Endodermal cell (in vitro differentiated cells): ENCODE measurements at regions not wholly inside any gene's neighbourhood (a gene's known extent, or its start where the extent isn't known, plus 50 kb on each side); places are given as distances from the start of the nearest gene placed in this dataset.

ENCODE experiments used
- DNase-seq: peaks from one replicate; pipeline ENCODE4 v3.0.0-alpha.2; 2017
- H3K27ac ChIP-seq: 2 replicates; pipeline ENCODE4 v1.5.1; 2013; ENCODE audit warnings: mild to moderate bottlenecking, low read depth, low read length, moderate library complexity
- H3K27me3 ChIP-seq: 2 replicates; pipeline ENCODE4 v1.6.1; 2013; ENCODE audit warnings: mild to moderate bottlenecking, low read length, moderate library complexity; ENCODE audit not compliant: insufficient read depth, control insufficient read depth, poor library complexity, severe bottlenecking
- H3K36me3 ChIP-seq: 2 replicates; pipeline ENCODE4 v1.7.0; 2013; ENCODE audit warnings: mild to moderate bottlenecking, low read length, moderate library complexity; ENCODE audit not compliant: control insufficient read depth, insufficient read depth
- H3K4me1 ChIP-seq: one replicate; pipeline ENCODE4 v1.7.0; 2013; ENCODE audit warnings: low read length; ENCODE audit not compliant: control insufficient read depth, insufficient read depth
- H3K4me3 ChIP-seq: 2 replicates; pipeline ENCODE4 v1.5.1; 2013; ENCODE audit warnings: mild to moderate bottlenecking, low read length, moderate library complexity
- H3K9ac ChIP-seq: 2 replicates; pipeline ENCODE4 v1.6.1; 2013; ENCODE audit warnings: mild to moderate bottlenecking, low read length, moderate library complexity; ENCODE audit not compliant: poor library complexity, severe bottlenecking; ENCODE audit errors: extremely low read depth
- H3K9me3 ChIP-seq: 2 replicates; pipeline ENCODE4 v1.6.1; 2013; ENCODE audit warnings: mild to moderate bottlenecking, low read length, moderate library complexity; ENCODE audit not compliant: control insufficient read depth
- H3K27ac Mint-ChIP-seq: 2 replicates; pipeline ENCODE4 v1.8.0; 2020; ENCODE audit warnings: mixed read lengths
- H3K27me3 Mint-ChIP-seq: 2 replicates; pipeline ENCODE4 v1.8.0; 2021; ENCODE audit warnings: mild to moderate bottlenecking, mixed read lengths; ENCODE audit not compliant: insufficient read depth
- H3K36me3 Mint-ChIP-seq: 2 replicates; pipeline ENCODE4 v1.8.0; 2020; ENCODE audit warnings: low read depth, mixed read lengths
- H3K4me1 Mint-ChIP-seq: 2 replicates; pipeline ENCODE4 v1.8.0; 2020; ENCODE audit warnings: mixed read lengths
- H3K4me3 Mint-ChIP-seq: 2 replicates; pipeline ENCODE4 v1.8.0; 2020; ENCODE audit warnings: mild to moderate bottlenecking, moderate library complexity, mixed read lengths
- H3K9me3 Mint-ChIP-seq: 2 replicates; pipeline ENCODE4 v1.8.0; 2020; ENCODE audit warnings: mild to moderate bottlenecking, mixed read lengths
- CTCF ChIP-seq: fragments of 200-600 bp; sonication (generic); conservative IDR thresholded peaks from 2 replicates; pipeline ENCODE4 v1.5.0; 2021; ENCODE audit warnings: antibody characterized with exemption, mild to moderate bottlenecking
- WGBS, 2 experiments: methylation state at CpG; one replicate each; pipeline versions ENCODE4 v1.1.5 to v1.1.7; 2013; ENCODE audit warnings: missing lambda C conversion rate in 2 of 2, mixed read lengths in 1 of 2; ENCODE audit not compliant: insufficient coverage in 1 of 2, insufficient read length in 1 of 2; 5-methylcytosine and 5-hydroxymethylcytosine counted together

- Mint-ChIP-seq H3K27me3 (peaks cover 30% of the 10 kb centered on the region), H3K36me3 (no peaks in the 10 kb centered on the region), H3K27ac (no peak overlapping the region), H3K4me3 (no peak overlapping the region), H3K4me1 (peaks cover 9% of the 10 kb centered on the region), H3K9me3 (no peaks in the 10 kb centered on the region)
- Histone ChIP-seq H3K36me3 (no peaks in the 10 kb centered on the region), H3K4me3 (no peak overlapping the region), H3K9me3 (peaks cover 6% of the 10 kb centered on the region), H3K27ac (peak overlapping the region; percentile 68), H3K4me1 (no peaks in the 10 kb centered on the region), H3K27me3 (no peaks in the 10 kb centered on the region), H3K9ac (no peak overlapping the region)
- DNase-seq = peak; percentile 62
- 41 to 78% methylated on average over 7 to 12 of the region's 12 CpGs for WGBS, 2 experiments
- no peak for TF ChIP-seq CTCF
These were observed 264.7 kb downstream of the MYCN start for GRCh38 chr2:16204886-16205620.

GRCh38 chr2:16204251-16204650 lies 263.9 kb downstream of the MYCN start:
- no peak for TF ChIP-seq CTCF
- no peaks in the 10 kb centered on the region for H3K36me3 ChIP-seq
- H3K4me3 ChIP-seq = no peak overlapping the region
- Mint-ChIP-seq H3K4me3 (no peak overlapping the region), H3K27me3 (peaks cover 30% of the 10 kb centered on the region), H3K4me1 (peaks cover 9% of the 10 kb centered on the region), H3K36me3 (no peaks in the 10 kb centered on the region), H3K9me3 (no peaks in the 10 kb centered on the region), H3K27ac (no peak overlapping the region)
- H3K9ac ChIP-seq = no peak overlapping the region
- H3K27ac ChIP-seq = peak overlapping the region; percentile 68
- H3K4me1 ChIP-seq = no peaks in the 10 kb centered on the region
- 89 to 100% methylated on average over 1 of the region's 1 CpG for WGBS, 2 experiments
- H3K9me3 ChIP-seq = peaks cover 6% of the 10 kb centered on the region
- H3K27me3 ChIP-seq = no peaks in the 10 kb centered on the region
- DNase-seq = no peak

GRCh38 chr2:16203691-16204090 lies 263.3 kb downstream of the MYCN start:
- no peak overlapping the region for H3K4me3 ChIP-seq
- H3K27me3 Mint-ChIP-seq = peaks cover 30% of the 10 kb centered on the region
- WGBS, 2 experiments = 93 to 96% methylated on average over 5 to 8 of the region's 8 CpGs
- no peaks in the 10 kb centered on the region for H3K9me3 Mint-ChIP-seq
- H3K36me3 Mint-ChIP-seq = no peaks in the 10 kb centered on the region
- no peaks in the 10 kb centered on the region for H3K27me3 ChIP-seq
- H3K36me3 ChIP-seq = no peaks in the 10 kb centered on the region
- no peak overlapping the region for H3K27ac Mint-ChIP-seq
- no peak for DNase-seq
- TF ChIP-seq CTCF = no peak
- no peak overlapping the region for H3K4me3 Mint-ChIP-seq
- no peaks in the 10 kb centered on the region for H3K4me1 ChIP-seq
- H3K9me3 ChIP-seq = peaks cover 6% of the 10 kb centered on the region
- peaks cover 9% of the 10 kb centered on the region for H3K4me1 Mint-ChIP-seq
- H3K9ac ChIP-seq = no peak overlapping the region
- no peak overlapping the region for H3K27ac ChIP-seq
